SIG-M5 treated with dmso at 0.1 percent for 504 hours (cell line): ENCODE measurements at regions not wholly inside any gene's neighbourhood (a gene's known extent, or its start where the extent isn't known, plus 50 kb on each side); places are given as distances from the start of the nearest gene placed in this dataset.

Experiments
- DNase-seq: peaks from one replicate; lab custom pipeline; 2025; ENCODE audit not compliant: unreplicated experiment; lab: John Stamatoyannopoulos, UW

GRCh38 chr2:74036010-74036409 lies 51.3 kb downstream of the TET3 start:
- no peak for DNase-seq

DNA sequence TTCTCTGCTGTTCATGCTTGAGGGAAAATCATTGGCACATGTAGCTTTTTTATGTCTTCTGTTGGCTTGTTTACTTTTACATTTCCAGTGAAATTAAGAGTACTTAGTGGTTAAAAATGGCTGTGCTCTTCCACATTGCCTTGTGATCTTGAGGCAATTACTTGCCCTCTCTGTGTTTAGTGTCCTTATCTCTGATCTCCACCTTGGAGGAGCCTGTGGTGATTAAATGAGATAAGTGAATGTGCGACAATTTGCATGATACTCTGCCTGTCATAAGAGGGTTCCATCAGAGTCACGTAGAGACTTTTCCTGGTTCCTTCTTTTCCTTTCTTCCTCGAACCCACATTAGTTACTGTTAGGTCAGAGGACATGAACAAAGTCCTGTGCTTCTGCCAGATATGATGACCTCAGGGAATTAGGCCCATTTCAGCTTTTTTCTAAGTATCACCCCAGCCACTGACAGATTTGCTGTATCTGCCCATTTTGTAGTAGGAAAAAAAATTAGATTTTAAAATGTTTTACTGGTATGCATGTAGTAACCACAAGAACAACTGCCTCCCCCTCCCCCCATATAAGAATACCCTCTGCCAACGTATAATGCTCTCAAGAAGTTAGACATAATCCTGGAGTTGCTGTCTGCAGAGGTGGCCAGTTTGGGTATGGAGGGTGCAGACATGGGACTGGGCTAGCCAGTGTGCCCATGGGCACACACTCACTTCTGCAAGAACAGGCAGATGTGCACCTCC lies 51.9 kb downstream of the TET3 start:
- no peak for DNase-seq

DNA sequence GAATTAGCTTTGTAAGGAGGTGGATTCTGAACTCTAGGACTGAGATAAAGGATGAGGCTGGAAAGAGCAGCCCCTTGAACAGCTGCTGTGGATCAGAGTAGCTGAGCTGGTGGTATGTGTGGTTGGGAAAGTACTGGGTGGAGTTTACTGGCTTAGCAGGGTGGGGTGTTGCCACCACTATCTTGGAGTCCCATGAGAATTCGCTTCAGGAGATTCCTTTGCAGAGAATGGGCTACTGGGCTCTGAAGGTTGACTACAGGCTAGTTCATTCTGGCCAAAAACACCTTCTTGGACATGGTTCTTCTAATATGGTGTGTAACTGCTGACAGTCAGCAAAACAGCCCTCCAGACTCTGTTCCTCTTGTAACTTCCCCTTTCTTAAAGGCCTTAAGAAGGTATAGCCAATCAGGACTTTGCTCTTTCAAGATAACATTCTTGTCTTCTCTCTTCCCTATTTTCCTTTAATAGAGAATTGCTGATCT lies 52.7 kb downstream of the TET3 start:
- peak; percentile 96 for DNase-seq

GRCh38 chr2:74039611-74040010 lies 54.9 kb downstream of the TET3 start:
- no peak for DNase-seq

DNA sequence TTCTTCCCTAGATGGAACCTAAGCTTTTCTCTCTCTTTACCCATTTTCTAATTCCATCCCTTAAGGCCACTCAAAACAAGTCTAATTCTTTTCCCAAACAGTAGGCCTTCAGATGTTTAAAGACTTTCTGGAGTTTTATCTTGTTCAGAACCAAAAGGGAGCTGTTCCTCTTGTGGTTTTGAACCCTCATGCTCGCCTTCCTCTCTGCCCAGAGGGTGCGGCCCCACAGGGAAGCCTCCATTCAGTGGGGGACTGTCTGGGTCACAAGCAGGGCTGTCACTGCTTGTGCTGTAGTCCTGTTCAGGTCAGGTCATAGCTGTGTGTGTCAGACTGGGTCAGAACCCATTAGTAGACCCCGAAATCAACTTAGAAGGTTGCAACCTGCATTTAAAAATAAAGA lies 56.5 kb downstream of the TET3 start:
- peak; percentile 29 for DNase-seq

DNA sequence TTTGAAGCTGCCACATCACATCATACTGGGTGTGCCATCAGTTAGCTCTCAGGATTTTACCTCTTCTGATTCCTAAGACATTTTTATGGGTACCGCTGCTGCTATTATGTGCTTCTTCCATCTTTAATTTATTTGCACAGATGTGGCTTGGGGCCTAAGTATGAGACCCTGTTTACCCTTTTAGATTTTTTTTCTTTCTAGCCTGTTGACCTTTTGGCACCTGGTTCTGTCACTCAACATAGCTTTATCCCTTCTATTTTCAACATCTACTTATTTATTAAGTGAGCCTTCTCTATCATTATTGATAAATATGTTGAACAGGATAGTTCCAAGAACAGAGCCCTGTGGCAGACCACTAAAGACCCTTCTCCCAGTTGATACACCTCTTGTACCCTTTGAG lies 57.0 kb downstream of the TET3 start:
- DNase-seq: no peak

GRCh38 chr2:74042606-74043005 lies 57.9 kb downstream of the TET3 start:
- DNase-seq: no peak

GRCh38 chr2:74043345-74044329 lies 58.9 kb downstream of the TET3 start:
- DNase-seq: no peak

- DNase-seq: no peak
These were observed 60.3 kb downstream of the TET3 start for GRCh38 chr2:74044999-74045398.

- no peak for DNase-seq
These were observed 60.7 kb downstream of the TET3 start for GRCh38 chr2:74045454-74045853.

DNA sequence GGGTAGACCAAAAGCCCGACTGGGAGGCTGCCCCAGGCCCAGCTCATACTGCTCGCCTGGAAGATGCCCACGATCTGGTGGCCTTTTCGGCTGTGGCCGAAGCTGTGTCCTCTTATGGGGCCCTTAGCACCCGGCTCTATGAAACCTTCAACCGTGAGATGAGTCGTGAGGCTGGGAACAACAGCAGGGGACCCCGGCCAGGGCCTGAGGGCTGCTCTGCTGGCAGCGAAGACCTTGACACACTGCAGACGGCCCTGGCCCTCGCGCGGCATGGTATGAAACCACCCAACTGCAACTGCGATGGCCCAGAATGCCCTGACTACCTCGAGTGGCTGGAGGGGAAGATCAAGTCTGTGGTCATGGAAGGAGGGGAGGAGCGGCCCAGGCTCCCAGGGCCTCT lies 61.7 kb downstream of the TET3 start:
- DNase-seq: no peak

DNA sequence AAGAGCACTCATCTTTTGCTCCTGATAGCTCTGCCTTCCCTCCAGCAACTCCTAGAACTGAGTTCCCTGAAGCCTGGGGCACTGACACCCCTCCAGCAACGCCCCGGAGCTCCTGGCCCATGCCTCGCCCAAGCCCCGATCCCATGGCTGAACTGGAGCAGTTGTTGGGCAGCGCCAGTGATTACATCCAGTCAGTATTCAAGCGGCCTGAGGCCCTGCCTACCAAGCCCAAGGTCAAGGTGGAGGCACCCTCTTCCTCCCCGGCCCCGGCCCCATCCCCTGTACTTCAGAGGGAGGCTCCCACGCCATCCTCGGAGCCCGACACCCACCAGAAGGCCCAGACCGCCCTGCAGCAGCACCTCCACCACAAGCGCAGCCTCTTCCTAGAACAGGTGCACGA lies 62.4 kb downstream of the TET3 start:
- DNase-seq: no peak

DNA sequence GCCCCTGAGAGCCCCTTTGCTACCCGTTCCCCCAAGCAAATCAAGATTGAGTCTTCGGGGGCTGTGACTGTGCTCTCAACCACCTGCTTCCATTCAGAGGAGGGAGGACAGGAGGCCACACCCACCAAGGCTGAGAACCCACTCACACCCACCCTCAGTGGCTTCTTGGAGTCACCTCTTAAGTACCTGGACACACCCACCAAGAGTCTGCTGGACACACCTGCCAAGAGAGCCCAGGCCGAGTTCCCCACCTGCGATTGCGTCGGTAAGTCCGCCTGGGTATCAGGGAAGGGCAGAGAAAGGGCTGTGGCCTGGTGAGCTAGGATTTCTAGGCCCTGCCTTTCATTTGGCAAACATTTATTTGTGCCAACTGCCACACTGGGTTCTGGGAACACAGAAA lies 63.4 kb downstream of the TET3 start:
- no peak for DNase-seq

GRCh38 chr2:74048843-74049519 lies 64.3 kb downstream of the TET3 start:
- no peak for DNase-seq

- no peak for DNase-seq
These were observed 65.4 kb downstream of the TET3 start for GRCh38 chr2:74050151-74050550.

GRCh38 chr2:74051504-74051903 lies 66.8 kb downstream of the TET3 start:
- DNase-seq: no peak

- no peak for DNase-seq
These were observed 68.3 kb downstream of the TET3 start for GRCh38 chr2:74052732-74053710.

GRCh38 chr2:74053959-74054715 lies 69.4 kb downstream of the TET3 start:
- DNase-seq: no peak

DNA sequence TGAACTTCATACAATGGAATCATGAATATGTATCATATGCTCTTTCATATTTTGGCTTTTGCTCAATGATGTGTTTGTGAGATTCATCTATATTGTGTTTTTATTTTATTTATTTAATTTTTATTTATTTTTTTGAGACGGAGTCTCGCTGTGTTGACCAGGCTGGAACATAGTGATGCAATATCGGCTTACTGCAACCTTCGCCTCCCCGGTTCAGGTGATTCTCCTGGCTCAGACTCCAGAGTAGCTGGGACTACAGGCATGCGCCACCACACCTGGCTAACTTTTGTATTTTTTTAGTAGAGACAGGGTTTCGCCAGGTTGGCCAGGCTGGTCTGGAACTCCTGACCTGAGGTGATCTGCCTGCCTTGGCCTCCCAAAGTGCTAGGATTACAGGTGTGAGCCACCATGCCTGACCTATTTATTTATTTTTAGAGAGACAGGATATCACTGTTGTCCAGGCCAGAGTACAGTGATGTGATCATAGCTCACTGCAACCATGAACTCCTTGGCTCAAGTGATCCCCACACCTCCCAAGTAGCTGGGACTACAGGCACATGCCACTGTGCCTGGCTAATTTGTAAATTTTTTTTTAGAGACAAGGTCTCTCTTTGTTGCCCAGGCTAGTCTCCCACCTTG lies 74.5 kb downstream of the TET3 start:
- DNase-seq: no peak
